H1 (cell line): ENCODE measurements at regions not wholly inside any gene's neighbourhood (a gene's known extent, or its start where the extent isn't known, plus 50 kb on each side); places are given as distances from the start of the nearest gene placed in this dataset.

Experiments
- ASH2L ChIP-seq: fragments of 200-600, 300-600 bp; sonication (generic); IDR thresholded peaks from one replicate; pipeline ENCODE4 v1.7.1; 2017; ENCODE audit warnings: low read length
- CHD7 ChIP-seq: fragments of 300-600 bp; sonication (generic); IDR thresholded peaks from 2 replicates; pipeline ENCODE4 v1.7.1; 2012; ENCODE audit warnings: low read length, moderate library complexity, mild to moderate bottlenecking, inconsistent platforms; ENCODE audit not compliant: insufficient replicate concordance
- JUND ChIP-seq: IDR thresholded peaks from 2 replicates; pipeline ENCODE4 v1.6.1; 2011; ENCODE audit warnings: mild to moderate bottlenecking, improper control_type of control experiment, low read length

DNA sequence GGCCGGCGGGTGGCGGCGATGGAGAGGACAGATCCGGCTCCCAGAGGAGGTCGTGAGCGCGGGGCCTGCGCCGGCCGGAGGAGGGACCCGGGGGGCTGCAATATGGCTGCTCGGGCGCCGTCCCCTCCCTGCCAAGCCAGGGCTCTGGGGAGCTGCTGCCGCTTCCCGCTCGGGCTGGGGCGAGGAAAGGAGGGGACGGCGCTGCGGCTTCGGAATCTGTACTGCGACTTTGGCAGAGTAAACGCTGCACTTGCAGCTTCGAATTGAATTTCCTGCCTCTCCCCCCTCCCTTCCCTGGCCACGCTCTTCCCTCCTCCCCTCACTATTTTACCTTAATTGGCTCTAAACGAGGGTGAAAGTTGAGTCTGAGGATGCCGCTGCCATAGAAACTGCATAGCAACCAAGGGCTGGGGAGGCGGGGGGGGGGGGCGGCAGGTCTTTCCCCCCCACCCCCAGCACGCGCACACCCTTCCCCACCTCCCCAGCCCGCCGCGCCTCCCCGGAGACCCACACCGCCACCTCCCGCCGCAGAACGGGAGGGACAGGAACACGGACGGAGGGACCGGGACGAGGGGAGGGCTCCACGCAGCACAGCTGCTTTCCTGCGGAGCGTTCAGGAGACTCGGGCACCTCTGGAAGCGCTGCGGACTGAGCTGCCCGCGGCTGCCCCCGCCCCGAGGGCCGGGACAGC lies 93.9 kb downstream of the RNASET2 start (continued):
- TF ChIP-seq CHD7, result no peak
- TF ChIP-seq ASH2L, result peak; percentile 79
- TF ChIP-seq JUND, result no peak
